ENCODE measurements at regions not wholly inside any gene's neighbourhood (a gene's known extent, or its start where the extent isn't known, plus 50 kb on each side); places are given as distances from the start of the nearest gene placed in this dataset.

DNA sequence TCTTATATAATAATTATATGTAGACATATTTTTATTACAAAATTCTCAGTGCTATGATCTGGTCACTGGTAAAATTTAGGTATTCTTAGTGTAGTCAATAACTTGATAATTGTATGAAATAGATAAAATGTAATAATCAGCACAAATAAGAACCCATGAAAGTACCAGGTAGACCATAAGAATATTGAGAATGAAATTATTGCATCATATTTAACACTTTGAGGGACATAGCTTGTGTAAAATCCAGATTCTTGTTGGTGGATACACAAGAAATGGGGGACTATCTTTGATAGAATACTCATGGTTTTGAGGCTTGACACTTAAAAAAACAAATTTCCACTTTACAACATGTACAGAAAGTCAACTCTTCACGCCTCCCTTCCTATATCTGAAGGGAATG lies 898.8 kb upstream of the DDX18 start:
- no peak for DNase-seq
- H3K27me3 ChIP-seq: no peaks in the 10 kb centered on the region
- TF ChIP-seq, protein P1, sequence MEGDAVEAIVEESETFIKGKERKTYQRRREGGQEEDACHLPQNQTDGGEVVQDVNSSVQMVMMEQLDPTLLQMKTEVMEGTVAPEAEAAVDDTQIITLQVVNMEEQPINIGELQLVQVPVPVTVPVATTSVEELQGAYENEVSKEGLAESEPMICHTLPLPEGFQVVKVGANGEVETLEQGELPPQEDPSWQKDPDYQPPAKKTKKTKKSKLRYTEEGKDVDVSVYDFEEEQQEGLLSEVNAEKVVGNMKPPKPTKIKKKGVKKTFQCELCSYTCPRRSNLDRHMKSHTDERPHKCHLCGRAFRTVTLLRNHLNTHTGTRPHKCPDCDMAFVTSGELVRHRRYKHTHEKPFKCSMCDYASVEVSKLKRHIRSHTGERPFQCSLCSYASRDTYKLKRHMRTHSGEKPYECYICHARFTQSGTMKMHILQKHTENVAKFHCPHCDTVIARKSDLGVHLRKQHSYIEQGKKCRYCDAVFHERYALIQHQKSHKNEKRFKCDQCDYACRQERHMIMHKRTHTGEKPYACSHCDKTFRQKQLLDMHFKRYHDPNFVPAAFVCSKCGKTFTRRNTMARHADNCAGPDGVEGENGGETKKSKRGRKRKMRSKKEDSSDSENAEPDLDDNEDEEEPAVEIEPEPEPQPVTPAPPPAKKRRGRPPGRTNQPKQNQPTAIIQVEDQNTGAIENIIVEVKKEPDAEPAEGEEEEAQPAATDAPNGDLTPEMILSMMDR (IDR thresholded peaks at IDR 0.05): no peak
- TF ChIP-seq POLR2A (IDR thresholded peaks at IDR 0.05): no peak
- H3K36me3 ChIP-seq: no peaks in the 10 kb centered on the region
- H3K4me1 ChIP-seq: peaks cover 0 to 4% (median 0%) of the 10 kb centered on the region in 4 donors
- no peak overlapping the region for H3K27ac ChIP-seq
- no peaks in the 10 kb centered on the region for H3K9me3 ChIP-seq
- H3K4me3 ChIP-seq: no peak overlapping the region

DNA sequence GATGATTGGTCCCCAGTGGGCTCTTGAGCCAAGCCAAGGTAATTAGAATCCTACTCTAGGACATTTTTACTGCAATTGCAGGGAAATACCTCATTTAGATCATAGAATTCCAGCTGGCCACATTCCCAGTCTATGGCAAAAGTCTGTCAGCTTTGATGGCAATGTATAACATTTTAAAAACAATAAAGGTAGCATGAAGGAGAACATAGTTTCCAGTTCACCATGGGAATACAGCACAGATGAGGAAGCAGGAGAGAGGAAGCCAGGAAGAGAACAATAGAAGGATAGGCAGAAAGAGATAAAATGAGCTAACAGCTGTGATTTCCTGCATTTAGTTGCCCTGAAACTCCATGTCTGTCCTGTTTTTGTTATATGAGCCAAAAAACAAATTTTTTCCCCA lies 897.3 kb upstream of the DDX18 start:
- Histone ChIP-seq H3K27ac (no peak overlapping the region), H3K36me3 (no peaks in the 10 kb centered on the region), H3K9me3 (no peaks in the 10 kb centered on the region), H3K4me1 (peaks cover 0 to 4% (median 0%) of the 10 kb centered on the region in 4 donors), H3K27me3 (no peaks in the 10 kb centered on the region), H3K4me3 (no peak overlapping the region)
- no peak for TF ChIP-seq POLR2A (IDR thresholded peaks at IDR 0.05)
- TF ChIP-seq, protein P1 (IDR thresholded peaks at IDR 0.05): no peak
- no peak for DNase-seq

DNA sequence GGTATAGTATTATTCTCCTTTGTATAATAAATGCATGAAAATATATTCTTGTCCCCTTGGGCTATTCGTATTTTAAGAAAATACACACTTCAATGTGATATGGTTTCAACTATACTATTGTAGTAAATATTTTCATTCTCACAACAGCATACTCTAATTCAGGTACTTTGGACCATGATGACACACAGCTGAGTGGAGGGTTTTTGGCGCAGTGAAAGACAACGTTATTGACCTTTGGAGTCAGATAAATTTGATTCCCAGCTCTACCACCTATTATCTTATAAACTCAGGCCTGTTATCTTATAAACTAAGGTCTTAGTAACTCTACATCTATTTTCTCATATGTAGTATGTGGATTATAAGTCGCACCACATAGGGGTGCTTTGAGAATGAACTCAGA lies 895.9 kb upstream of the DDX18 start:
- DNase-seq: peak in 1 of 3 donors; percentile 61

DNA sequence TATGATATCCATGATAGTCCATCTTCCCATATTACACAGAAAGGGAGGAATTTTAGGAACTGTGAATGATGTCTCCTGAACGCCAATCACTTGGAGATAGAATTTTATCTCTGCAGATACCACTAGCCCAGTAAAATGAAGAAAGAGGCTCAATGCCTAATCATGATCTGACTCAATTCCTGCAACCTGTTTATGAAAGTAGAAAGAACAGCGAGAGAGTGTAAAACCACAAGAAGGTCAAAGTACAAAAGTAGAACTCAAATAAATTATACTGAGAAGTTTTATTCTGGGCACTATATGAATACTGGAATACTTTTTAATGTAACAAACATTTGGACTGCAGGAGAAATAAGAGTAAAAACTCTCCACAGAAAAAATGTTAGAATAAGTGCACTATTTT lies 892.1 kb upstream of the DDX18 start:
- Histone ChIP-seq H3K4me1 (peaks cover 0 to 19% (median 0%) of the 10 kb centered on the region in 4 donors), H3K4me3 (no peak overlapping the region), H3K27me3 (no peaks in the 10 kb centered on the region), H3K36me3 (no peaks in the 10 kb centered on the region), H3K27ac (no peak overlapping the region), H3K9me3 (no peaks in the 10 kb centered on the region)
- TF ChIP-seq, protein P1 (IDR thresholded peaks at IDR 0.05): no peak
- no peak for TF ChIP-seq POLR2A (IDR thresholded peaks at IDR 0.05)
- DNase-seq: no peak

More for the DNA sequence above, 895.9 kb upstream of the DDX18 start:
- TF ChIP-seq, protein P1 (IDR thresholded peaks at IDR 0.05): no peak
- no peak for TF ChIP-seq POLR2A (IDR thresholded peaks at IDR 0.05)
- H3K4me1 ChIP-seq: peaks cover 0 to 8% (median 0%) of the 10 kb centered on the region in 4 donors
- no peak overlapping the region for H3K4me3 ChIP-seq
- H3K36me3 ChIP-seq: no peaks in the 10 kb centered on the region
- H3K27ac ChIP-seq: no peak overlapping the region
- H3K27me3 ChIP-seq: no peaks in the 10 kb centered on the region
- no peaks in the 10 kb centered on the region for H3K9me3 ChIP-seq

DNA sequence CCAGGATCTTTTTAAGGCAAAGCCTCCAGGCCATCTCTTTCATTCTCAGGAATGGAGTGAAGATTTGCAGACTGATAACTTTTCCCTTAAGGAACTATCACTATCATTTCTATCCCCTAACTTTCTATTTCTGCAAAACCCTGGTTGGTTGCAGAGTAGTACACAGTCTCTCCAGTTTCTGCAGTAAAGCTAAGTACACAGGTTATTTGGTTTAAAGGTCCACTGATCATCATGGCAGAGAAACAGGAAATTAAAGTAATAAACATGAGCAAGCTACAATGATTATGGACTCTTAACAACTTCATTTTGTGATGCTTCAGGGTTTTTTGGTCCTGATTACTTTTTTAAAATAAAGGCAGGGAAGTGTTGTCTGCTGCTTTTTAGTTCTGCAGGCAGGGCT lies 890.0 kb upstream of the DDX18 start:
- Histone ChIP-seq H3K9me3 (no peaks in the 10 kb centered on the region), H3K27ac (no peak overlapping the region), H3K36me3 (no peaks in the 10 kb centered on the region), H3K4me1 (peaks cover 0 to 19% (median 0%) of the 10 kb centered on the region in 4 donors), H3K4me3 (no peak overlapping the region), H3K27me3 (no peaks in the 10 kb centered on the region)
- TF ChIP-seq, protein P1 (IDR thresholded peaks at IDR 0.05): no peak
- TF ChIP-seq POLR2A (IDR thresholded peaks at IDR 0.05): no peak
- no peak for DNase-seq

Measured in Peyer's patch (tissue), 4 donors.